Hepatic stellate cell (primary cell): ENCODE measurements at regions not wholly inside any gene's neighbourhood (a gene's known extent, or its start where the extent isn't known, plus 50 kb on each side); places are given as distances from the start of the nearest gene placed in this dataset.

Experiments
- DNase-seq: peaks from one replicate; pipeline ENCODE4 v3.0.0; 2011; ENCODE audit warnings: low spot score

DNA sequence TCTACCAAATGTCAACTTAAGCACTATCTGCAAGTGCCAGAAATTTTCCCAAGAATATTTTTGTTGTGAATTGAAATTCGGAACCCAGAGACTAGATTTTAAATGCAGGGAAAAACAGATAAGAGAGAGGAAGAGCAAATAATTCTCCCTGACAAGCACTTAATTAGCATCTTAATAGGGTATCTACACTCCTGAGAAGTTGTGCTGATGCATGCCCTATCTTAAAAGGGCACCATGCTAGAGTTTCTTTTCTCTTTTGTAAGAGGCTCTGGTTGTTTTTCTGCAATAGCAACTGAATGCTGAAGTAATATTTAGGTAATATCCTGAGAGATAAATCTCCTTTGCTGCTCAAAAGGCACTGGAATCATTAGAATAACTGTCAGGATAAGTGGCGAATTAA, 139.9 kb upstream of the UGT8 start:
- no peak for DNase-seq

DNA sequence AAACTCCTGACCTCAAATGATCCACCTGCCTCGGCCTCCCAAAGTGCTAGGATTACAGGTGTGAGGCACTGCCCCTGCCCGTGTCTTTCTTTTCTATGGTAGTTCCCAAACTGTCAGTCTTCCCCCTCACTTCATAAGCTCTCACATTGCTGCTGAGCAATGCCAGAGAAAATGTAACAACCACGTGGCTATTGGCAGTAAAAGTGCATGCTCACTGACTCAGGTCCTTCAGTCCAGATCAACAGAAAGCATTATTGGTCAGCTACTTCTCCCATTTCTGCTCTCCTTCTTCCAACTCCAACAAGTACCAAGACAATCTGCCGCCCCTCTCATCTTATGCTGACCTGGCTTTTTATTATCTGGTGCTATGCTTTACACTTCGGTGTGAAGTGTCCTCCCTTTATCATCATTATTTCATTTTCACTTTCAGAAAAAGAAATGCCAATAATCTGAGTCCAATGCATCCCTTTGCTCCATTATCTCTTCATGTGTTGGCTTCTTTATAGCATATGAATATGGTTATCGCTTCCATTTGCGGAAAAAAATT, 133.8 kb upstream of the UGT8 start:
- DNase-seq, result no peak

GRCh38 chr4:114465766-114466165, 132.8 kb upstream of the UGT8 start:
- DNase-seq, result no peak

GRCh38 chr4:114466299-114466698, 132.3 kb upstream of the UGT8 start:
- no peak for DNase-seq

- DNase-seq, result no peak
These were observed 126.2 kb upstream of the UGT8 start for GRCh38 chr4:114472269-114473032.

- DNase-seq, result no peak
These were observed 124.3 kb upstream of the UGT8 start for GRCh38 chr4:114474188-114474800.

- no peak for DNase-seq
These were observed 122.3 kb upstream of the UGT8 start for GRCh38 chr4:114476310-114476709.

- no peak for DNase-seq
These were observed 119.0 kb upstream of the UGT8 start for GRCh38 chr4:114479595-114479994.

- DNase-seq, result no peak
These were observed 116.8 kb upstream of the UGT8 start for GRCh38 chr4:114481856-114482255.

DNA sequence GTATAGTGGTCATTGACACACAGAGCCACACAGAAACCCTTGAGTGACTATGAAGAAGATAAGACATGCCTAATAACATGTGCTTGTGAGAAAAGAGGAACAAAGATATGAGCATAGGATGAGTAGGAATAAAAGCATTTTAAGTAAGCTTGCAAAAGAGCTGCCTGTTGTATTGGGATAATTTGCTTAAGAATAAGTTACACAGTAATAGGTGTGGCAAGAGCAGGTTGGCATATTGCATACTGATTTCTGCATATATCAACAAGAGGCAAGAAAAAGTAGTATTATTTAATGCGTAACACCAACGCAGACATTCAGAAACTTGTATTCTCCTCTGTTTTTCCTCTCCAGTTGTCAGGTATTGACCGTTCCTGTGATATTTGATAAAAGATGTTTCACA, 111.5 kb upstream of the UGT8 start:
- DNase-seq, result no peak

GRCh38 chr4:114488301-114488982, 110.2 kb upstream of the UGT8 start:
- DNase-seq, result no peak

DNA sequence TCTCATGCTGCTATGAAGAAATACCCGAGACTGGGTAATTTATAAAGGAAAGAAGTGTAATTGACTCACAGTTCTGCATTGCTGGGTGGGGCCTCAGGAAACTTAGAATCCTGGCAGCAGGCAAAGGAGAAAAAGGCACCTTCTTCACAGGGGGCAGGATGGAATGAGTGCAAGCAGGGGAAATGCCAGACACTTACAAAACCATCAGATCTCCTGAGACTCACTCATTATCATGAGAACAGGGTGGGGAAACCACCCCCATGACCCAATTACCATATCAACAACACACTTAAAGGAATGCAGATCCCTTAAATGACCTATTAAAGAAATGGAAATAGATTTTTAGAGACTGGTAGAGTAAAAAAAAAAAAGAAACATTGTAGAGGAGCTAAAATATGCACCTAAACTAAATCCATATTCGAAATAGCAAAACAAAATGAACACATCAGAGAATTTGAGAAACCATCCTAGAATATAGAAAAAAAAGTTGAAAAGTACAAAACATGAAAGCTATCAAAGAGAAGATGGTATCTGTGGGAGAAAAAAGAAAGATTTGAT, 104.3 kb upstream of the UGT8 start:
- DNase-seq, result no peak

- no peak for DNase-seq
These were observed 103.1 kb upstream of the UGT8 start for GRCh38 chr4:114495471-114495928.

GRCh38 chr4:114497116-114497515, 101.5 kb upstream of the UGT8 start:
- no peak for DNase-seq

DNA sequence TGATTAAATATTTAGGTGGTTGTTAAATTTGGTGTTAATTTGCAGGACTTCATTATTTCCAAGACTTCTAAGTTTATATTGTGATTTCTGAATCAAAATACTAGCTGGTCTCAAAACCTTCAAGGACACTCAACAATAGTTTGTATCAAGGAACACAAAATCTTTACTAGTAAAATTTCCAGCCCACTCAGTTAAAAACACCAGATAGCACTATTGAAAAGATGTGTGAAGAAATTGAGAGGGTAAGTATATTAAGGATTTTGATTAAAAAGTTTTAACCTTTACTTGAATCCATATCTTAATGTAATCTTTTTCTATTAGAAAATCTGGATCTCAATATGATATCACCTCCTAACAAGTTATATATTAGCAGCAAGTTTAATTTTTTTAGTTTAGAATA, 89.3 kb upstream of the UGT8 start:
- DNase-seq, result no peak

GRCh38 chr4:114512595-114513295, 85.9 kb upstream of the UGT8 start:
- no peak for DNase-seq

DNA sequence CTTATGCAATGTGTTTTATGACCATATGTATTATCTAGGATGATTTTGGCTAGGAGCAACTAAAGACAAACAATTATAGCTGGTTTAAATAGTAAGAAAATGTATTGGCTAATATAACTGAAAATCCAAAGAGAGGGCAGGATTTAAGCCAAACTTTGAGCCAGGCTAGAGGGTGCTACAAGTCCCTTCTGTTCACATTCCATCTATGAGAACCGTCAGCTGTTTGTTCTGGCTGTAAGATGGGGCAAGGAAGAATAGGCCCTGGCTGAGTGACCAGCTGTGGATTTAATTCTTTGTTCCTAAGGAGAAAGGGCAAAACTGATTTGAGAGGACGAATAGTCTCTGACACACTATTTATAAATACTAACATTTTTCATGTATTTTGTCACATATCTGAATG, 79.2 kb upstream of the UGT8 start:
- DNase-seq, result no peak

DNA sequence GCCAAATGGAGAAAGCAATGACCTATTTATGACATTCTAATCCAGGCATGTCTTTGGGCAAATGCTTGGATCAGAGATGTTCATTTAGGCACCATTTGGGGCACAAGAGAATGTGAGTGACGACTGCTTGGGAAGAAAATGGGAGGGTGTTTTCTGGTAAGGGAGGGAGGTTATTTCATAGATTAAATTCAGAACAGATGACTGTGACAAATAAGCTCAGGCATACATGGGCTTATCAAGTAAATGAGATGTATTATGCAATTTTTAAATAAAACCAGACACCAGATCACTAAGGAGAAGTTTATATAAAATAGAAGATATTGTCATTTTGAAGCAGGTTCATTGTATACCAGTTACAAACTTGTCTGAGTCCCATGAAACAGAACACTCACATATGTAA, 71.4 kb upstream of the UGT8 start:
- no peak for DNase-seq

DNA sequence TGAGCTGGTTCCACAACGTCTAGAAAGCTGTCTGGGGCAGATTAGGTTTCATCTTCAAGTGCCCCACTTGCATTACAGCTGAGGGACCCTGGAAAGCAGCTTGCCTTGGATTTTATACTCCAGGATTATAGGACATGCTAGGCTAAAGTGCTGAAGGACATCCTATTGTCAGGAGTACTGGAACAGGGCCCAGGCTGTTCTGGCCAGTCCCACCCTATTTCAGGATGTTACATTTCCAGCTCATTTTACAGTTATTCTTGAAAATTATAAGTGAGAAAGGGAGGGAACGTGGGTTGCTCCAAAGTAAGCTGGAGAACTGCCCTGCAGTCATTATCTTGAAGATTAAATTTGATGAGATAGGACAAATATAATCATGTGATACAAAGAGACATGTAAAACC, 71.0 kb upstream of the UGT8 start:
- DNase-seq, result no peak

DNA sequence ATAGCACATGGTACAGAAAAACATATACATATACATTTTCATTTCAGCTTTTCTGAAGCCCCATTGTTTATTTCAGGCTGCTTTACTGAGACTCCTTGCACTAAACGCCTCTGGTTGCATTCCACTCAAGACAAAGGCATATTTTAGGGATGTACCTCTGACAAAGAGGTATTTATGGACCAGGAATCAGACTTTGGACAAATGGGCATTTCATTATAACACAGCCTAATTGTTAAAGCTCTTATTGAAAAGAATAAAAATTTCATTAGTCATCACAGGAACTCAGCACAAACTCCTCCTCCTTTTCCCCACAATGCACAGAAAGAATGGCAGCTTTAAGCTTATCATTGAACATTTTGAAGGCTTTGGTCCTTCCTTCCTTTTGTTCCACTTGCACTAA, 62.9 kb upstream of the UGT8 start:
- no peak for DNase-seq

DNA sequence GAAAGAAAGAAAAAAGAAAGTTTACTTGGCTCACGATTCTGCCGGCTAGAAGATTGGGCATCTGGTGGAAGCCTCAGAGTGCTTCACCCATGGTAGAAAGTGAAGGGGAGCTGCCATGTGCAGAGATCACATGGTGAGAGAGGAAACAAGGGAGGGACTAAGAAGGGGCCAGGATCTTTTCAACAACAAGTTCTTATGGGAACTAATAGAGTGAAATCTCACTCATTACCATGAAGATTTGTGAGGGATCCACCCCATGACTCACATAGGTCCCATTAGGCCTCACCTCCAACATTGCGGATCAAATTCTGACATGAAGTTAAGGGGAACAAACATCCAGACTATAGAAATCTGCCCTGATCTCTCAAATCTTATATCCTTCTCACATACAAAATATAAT, 61.3 kb upstream of the UGT8 start:
- DNase-seq, result no peak

- DNase-seq, result no peak
These were observed 60.5 kb upstream of the UGT8 start for GRCh38 chr4:114538012-114538617.
